ENCODE measurements at regions not wholly inside any gene's neighbourhood (a gene's known extent, or its start where the extent isn't known, plus 50 kb on each side); places are given as distances from the start of the nearest gene placed in this dataset.
"Not testable (repeated sequence)": the region's sequence is repeated elsewhere in the genome, so short reads cannot be mapped to it uniquely, and the experiment has no call there.

GRCh38 chr22:25332386-25332785 lies 112.9 kb downstream of the CRYBB2 start:
- Histone ChIP-seq H3K36me3 (ENCODE audit: insufficient read depth, low read length) (no peaks in the 10 kb centered on the region), H3K79me2 (ENCODE audit: insufficient read depth, low read depth, low read length) (no peaks in the 10 kb centered on the region), H2AFZ (ENCODE audit: low read length) (no peak overlapping the region), H3K9me2 (ENCODE audit: insufficient read depth, low read length) (no peaks in the 10 kb centered on the region), H4K20me1 (ENCODE audit: insufficient read depth, low read length) (no peaks in the 10 kb centered on the region), H3K9me3 (ENCODE audit: low read length) (no peaks in the 10 kb centered on the region), H3K27ac (ENCODE audit: low read depth, low read length, poor library complexity, severe bottlenecking) (no peak overlapping the region), H3K4me2 (ENCODE audit: low read length) (no peak overlapping the region), H3K4me3 (ENCODE audit: low read depth, low read length, poor library complexity, severe bottlenecking) (no peak overlapping the region), H3K4me1 (ENCODE audit: insufficient read depth, low read length, poor library complexity, severe bottlenecking) (no peaks in the 10 kb centered on the region)
- DNase-seq (ENCODE audit: low spot score): no peak
- ChIA-PET POLR2A (interaction anchor here (0.6 kb wide), 1 partner anchor 50 kb away, joined by 4 read pairs; no protein-coding TSS in a partner anchor), CTCF (ENCODE audit: unreplicated experiment) (no interaction called here)
- intact Hi-C loops (cut with micrococcal nuclease; ENCODE audit: unreplicated experiment): loop anchor here (10.0 kb wide), 1 partner anchor 248 kb away; no protein-coding TSS in a partner anchor
- no TSS peak for BruUV-seq (replicated peaks)
- TF ChIP-seq EZH2phosphoT487 (IDR thresholded peaks at IDR 0.05; ENCODE audit: borderline replicate concordance, low read depth, low read length) (no peak), CTCF (conservative IDR thresholded peaks at IDR 0.05; ENCODE audit: low read length) (no peak)

GRCh38 chr22:25334162-25334490 lies 114.7 kb downstream of the CRYBB2 start:
- no peaks in the 10 kb centered on the region for H3K4me1 ChIP-seq (ENCODE audit: insufficient read depth, low read length, poor library complexity, severe bottlenecking)
- intact Hi-C loops (cut with micrococcal nuclease; ENCODE audit: unreplicated experiment): loop anchor here (1.0 to 10.0 kb wide), 3 partner anchors 98 to 249 kb away; no protein-coding TSS in a partner anchor
- DNase-seq (ENCODE audit: low spot score): peak; percentile 65
- no peaks in the 10 kb centered on the region for H3K9me2 ChIP-seq (ENCODE audit: insufficient read depth, low read length)
- ChIA-PET POLR2A (interaction anchor here (1.0 kb wide), 1 partner anchor 132 kb away, joined by 3 read pairs; no protein-coding TSS in a partner anchor), CTCF (ENCODE audit: unreplicated experiment) (no interaction called here)
- H3K36me3 ChIP-seq (ENCODE audit: insufficient read depth, low read length): no peaks in the 10 kb centered on the region
- no peak overlapping the region for H3K4me2 ChIP-seq (ENCODE audit: low read length)
- H4K20me1 ChIP-seq (ENCODE audit: insufficient read depth, low read length): no peaks in the 10 kb centered on the region
- peak; percentile 76 for TF ChIP-seq CTCF (conservative IDR thresholded peaks at IDR 0.05; ENCODE audit: low read length)
- no peak for TF ChIP-seq EZH2phosphoT487 (IDR thresholded peaks at IDR 0.05; ENCODE audit: borderline replicate concordance, low read depth, low read length)
- H3K27ac ChIP-seq (ENCODE audit: low read depth, low read length, poor library complexity, severe bottlenecking): no peak overlapping the region
- no peaks in the 10 kb centered on the region for H3K79me2 ChIP-seq (ENCODE audit: insufficient read depth, low read depth, low read length)
- no peaks in the 10 kb centered on the region for H3K9me3 ChIP-seq (ENCODE audit: low read length)
- H2AFZ ChIP-seq (ENCODE audit: low read length): no peak overlapping the region
- BruUV-seq (replicated peaks): no TSS peak
- H3K4me3 ChIP-seq (ENCODE audit: low read depth, low read length, poor library complexity, severe bottlenecking): no peak overlapping the region

- H3K36me3 ChIP-seq (ENCODE audit: insufficient read depth, low read length); BruUV-seq (replicated peaks); H3K9me2 ChIP-seq (ENCODE audit: insufficient read depth, low read length); CTCF ChIA-PET (ENCODE audit: unreplicated experiment); H2AFZ ChIP-seq (ENCODE audit: low read length); H3K9me3 ChIP-seq (ENCODE audit: low read length); H3K4me3 ChIP-seq (ENCODE audit: low read depth, low read length, poor library complexity, severe bottlenecking); POLR2A ChIA-PET; H3K79me2 ChIP-seq (ENCODE audit: insufficient read depth, low read depth, low read length); DNase-seq (ENCODE audit: low spot score); H3K27ac ChIP-seq (ENCODE audit: low read depth, low read length, poor library complexity, severe bottlenecking); H3K4me2 ChIP-seq (ENCODE audit: low read length); H3K4me1 ChIP-seq (ENCODE audit: insufficient read depth, low read length, poor library complexity, severe bottlenecking); H4K20me1 ChIP-seq (ENCODE audit: insufficient read depth, low read length): not testable (repeated sequence)
- intact Hi-C loops (cut with micrococcal nuclease; ENCODE audit: unreplicated experiment): loop anchor here (1.0 to 10.0 kb wide), 3 partner anchors 98 to 250 kb away; no protein-coding TSS in a partner anchor
Measured at GRCh38 chr22:25334631-25335030, 115.2 kb downstream of the CRYBB2 start.

- BruUV-seq (replicated peaks); H4K20me1 ChIP-seq (ENCODE audit: insufficient read depth, low read length); H3K9me3 ChIP-seq (ENCODE audit: low read length); H3K4me1 ChIP-seq (ENCODE audit: insufficient read depth, low read length, poor library complexity, severe bottlenecking); H3K79me2 ChIP-seq (ENCODE audit: insufficient read depth, low read depth, low read length); H3K27ac ChIP-seq (ENCODE audit: low read depth, low read length, poor library complexity, severe bottlenecking); H3K4me2 ChIP-seq (ENCODE audit: low read length); H3K36me3 ChIP-seq (ENCODE audit: insufficient read depth, low read length); POLR2A ChIA-PET; DNase-seq (ENCODE audit: low spot score); H3K4me3 ChIP-seq (ENCODE audit: low read depth, low read length, poor library complexity, severe bottlenecking); H3K9me2 ChIP-seq (ENCODE audit: insufficient read depth, low read length); H2AFZ ChIP-seq (ENCODE audit: low read length); CTCF ChIA-PET (ENCODE audit: unreplicated experiment): not testable (repeated sequence)
- intact Hi-C loops (cut with micrococcal nuclease; ENCODE audit: unreplicated experiment): loop anchor here (10.0 kb wide), 1 partner anchor 250 kb away; no protein-coding TSS in a partner anchor
Measured at GRCh38 chr22:25335276-25335675, 115.8 kb downstream of the CRYBB2 start.

- H2AFZ ChIP-seq (ENCODE audit: low read length); H3K27ac ChIP-seq (ENCODE audit: low read depth, low read length, poor library complexity, severe bottlenecking); H3K9me3 ChIP-seq (ENCODE audit: low read length); DNase-seq (ENCODE audit: low spot score); BruUV-seq (replicated peaks); H3K79me2 ChIP-seq (ENCODE audit: insufficient read depth, low read depth, low read length); H4K20me1 ChIP-seq (ENCODE audit: insufficient read depth, low read length); CTCF ChIA-PET (ENCODE audit: unreplicated experiment); H3K4me2 ChIP-seq (ENCODE audit: low read length); intact Hi-C loops (cut with micrococcal nuclease; ENCODE audit: unreplicated experiment); H3K9me2 ChIP-seq (ENCODE audit: insufficient read depth, low read length); H3K36me3 ChIP-seq (ENCODE audit: insufficient read depth, low read length); H3K4me3 ChIP-seq (ENCODE audit: low read depth, low read length, poor library complexity, severe bottlenecking); POLR2A ChIA-PET; H3K4me1 ChIP-seq (ENCODE audit: insufficient read depth, low read length, poor library complexity, severe bottlenecking): not testable (repeated sequence)
Measured at GRCh38 chr22:25340536-25340935, 121.1 kb downstream of the CRYBB2 start.

Data from OCI-LY7 (cell line).